ENCODE measurements at regions not wholly inside any gene's neighbourhood (a gene's known extent, or its start where the extent isn't known, plus 50 kb on each side); places are given as distances from the start of the nearest gene placed in this dataset.

DNA sequence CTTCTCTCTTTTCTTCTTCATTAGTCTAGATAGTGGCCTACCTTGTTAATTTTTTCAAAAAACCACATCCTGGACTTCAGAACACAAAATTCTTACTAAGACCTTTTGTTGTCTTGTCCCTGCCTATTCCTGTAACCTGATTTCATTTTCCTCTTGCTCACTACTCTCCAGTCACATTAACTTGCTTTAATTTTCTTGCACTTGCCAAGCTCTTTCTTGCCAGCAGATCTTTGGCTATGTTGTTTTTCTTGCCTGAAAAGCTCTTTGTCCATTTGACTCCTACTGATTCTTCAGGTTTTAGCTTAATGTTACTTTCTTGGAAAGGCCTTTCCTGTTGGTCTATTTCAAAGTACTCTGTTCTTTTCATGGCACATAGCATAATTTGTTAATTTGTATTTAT is 356.8 kb downstream of the OSTF1 start:
- CTCF ChIA-PET (ENCODE audit: low intra/inter-chr PET ratio, low total read pairs), result no interaction called here

More for the DNA sequence above, 356.8 kb downstream of the OSTF1 start:
- H4K20me1 ChIP-seq (ENCODE audit: insufficient read depth, low read length), result no peaks in the 10 kb centered on the region
- H2AFZ ChIP-seq (ENCODE audit: low read length), result no peak overlapping the region
- POLR2A ChIA-PET, result no interaction called here
- H3K27me3 ChIP-seq (ENCODE audit: control insufficient read depth in 1 of 2, insufficient read depth in 2 of 2, low read length in 2 of 2), result no peaks in the 10 kb centered on the region
- H3K36me3 ChIP-seq (replicated peaks in 1 of 2; ENCODE audit: control insufficient read depth in 1 of 2, insufficient read depth in 2 of 2, low read length in 2 of 2), result no peaks in the 10 kb centered on the region
- no peak overlapping the region for H3K27ac ChIP-seq (ENCODE audit: extremely low read length, insufficient read depth, low read length)
- H3K4me2 ChIP-seq (ENCODE audit: low read depth, low read length), result no peak overlapping the region
- H3K9me3 ChIP-seq (ENCODE audit: low read length), result no peaks in the 10 kb centered on the region
- no peaks in the 10 kb centered on the region for H3K4me1 ChIP-seq (ENCODE audit: insufficient read depth, low read length)
- no peak for ATAC-seq
- no peaks in the 10 kb centered on the region for H3K79me2 ChIP-seq (ENCODE audit: insufficient read depth, low read length)
- no peak overlapping the region for H3K4me3 ChIP-seq (replicated peaks in 1 of 3; ENCODE audit: insufficient read depth in 1 of 3, low read depth in 2 of 3, low read length in 3 of 3)
- no peak for FAIRE-seq
- BruUV-seq (replicated peaks), result no TSS peak
- H3K9ac ChIP-seq (ENCODE audit: insufficient read depth, low read depth, low read length), result no peak overlapping the region
- intact Hi-C loops (cut with micrococcal nuclease; ENCODE audit: unreplicated experiment), result no loop called here
- in situ Hi-C loops (cut with HindIII; ENCODE audit: extremely low pct_ligation_motif_present, low pct_unique_long_range_greater_than_20kb), result no loop called here
- TF ChIP-seq BCL6 (CRISPR knock-in tag; IDR thresholded peaks at IDR 0.05), result no peak
- no peak for TF ChIP-seq ZBTB14 (CRISPR knock-in tag; IDR thresholded peaks at IDR 0.05)
- TF ChIP-seq ZNF296 (CRISPR knock-in tag; conservative IDR thresholded peaks at IDR 0.05), result no peak
- TF ChIP-seq, protein P1, sequence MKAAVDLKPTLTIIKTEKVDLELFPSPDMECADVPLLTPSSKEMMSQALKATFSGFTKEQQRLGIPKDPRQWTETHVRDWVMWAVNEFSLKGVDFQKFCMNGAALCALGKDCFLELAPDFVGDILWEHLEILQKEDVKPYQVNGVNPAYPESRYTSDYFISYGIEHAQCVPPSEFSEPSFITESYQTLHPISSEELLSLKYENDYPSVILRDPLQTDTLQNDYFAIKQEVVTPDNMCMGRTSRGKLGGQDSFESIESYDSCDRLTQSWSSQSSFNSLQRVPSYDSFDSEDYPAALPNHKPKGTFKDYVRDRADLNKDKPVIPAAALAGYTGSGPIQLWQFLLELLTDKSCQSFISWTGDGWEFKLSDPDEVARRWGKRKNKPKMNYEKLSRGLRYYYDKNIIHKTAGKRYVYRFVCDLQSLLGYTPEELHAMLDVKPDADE (CRISPR knock-in tag; IDR thresholded peaks at IDR 0.05), result no peak
- no peak for TF ChIP-seq ZNF670 (CRISPR knock-in tag; IDR thresholded peaks at IDR 0.05; ENCODE audit: borderline replicate concordance)
- no peak for TF ChIP-seq ZNF335 (CRISPR knock-in tag; IDR thresholded peaks at IDR 0.05)
- TF ChIP-seq ZNF788 (CRISPR knock-in tag; IDR thresholded peaks at IDR 0.05; ENCODE audit: borderline replicate concordance), result no peak
- TF ChIP-seq ZSCAN22 (CRISPR knock-in tag; IDR thresholded peaks at IDR 0.05), result no peak
- no peak for TF ChIP-seq SMC3 (IDR thresholded peaks at IDR 0.05; ENCODE audit: low read length)
- no peak for TF ChIP-seq ZNF317 (CRISPR knock-in tag; IDR thresholded peaks at IDR 0.05)
- no peak for TF ChIP-seq DMAP1 (CRISPR knock-in tag; IDR thresholded peaks at IDR 0.05)
- no peak for TF ChIP-seq SALL2 (CRISPR knock-in tag; IDR thresholded peaks at IDR 0.05)
- no peak for TF ChIP-seq HINFP (CRISPR knock-in tag; IDR thresholded peaks at IDR 0.05; ENCODE audit: low read depth)
- TF ChIP-seq ZNF713 (CRISPR knock-in tag; IDR thresholded peaks at IDR 0.05), result no peak
- TF ChIP-seq SATB2 (CRISPR knock-in tag; IDR thresholded peaks at IDR 0.05), result no peak
- no peak for TF ChIP-seq ZKSCAN8 (CRISPR knock-in tag; IDR thresholded peaks at IDR 0.05; ENCODE audit: borderline replicate concordance)
- no peak for TF ChIP-seq XRCC5 (optimal IDR thresholded peaks at IDR 0.05; ENCODE audit: low read length)
- no peak for TF ChIP-seq SP1 (IDR thresholded peaks at IDR 0.05)
- no peak for TF ChIP-seq SP1 (CRISPR knock-in tag; IDR thresholded peaks at IDR 0.05)
- TF ChIP-seq PAWR (CRISPR knock-in tag; IDR thresholded peaks at IDR 0.05; ENCODE audit: borderline replicate concordance), result no peak
- no peak for DNase-seq (ENCODE audit: low spot score)
